Lung (tissue), 11 donors: ENCODE measurements at regions not wholly inside any gene's neighbourhood (a gene's known extent, or its start where the extent isn't known, plus 50 kb on each side); places are given as distances from the start of the nearest gene placed in this dataset.

ENCODE experiments used
- ATAC-seq: fragments of 200-7000 bp; cut with Tn5 transposase; one replicate; pipeline ENCODE4 v1.9.1; 2020; ENCODE audit warnings: moderate number of reproducible peaks; ENCODE audit not compliant: insufficient read depth, low FRiP score
- DNase-seq, 3 donors: peaks; one replicate each; pipeline ENCODE4 v3.0.0-alpha.2; 2013 to 2017
- H3K27ac ChIP-seq, 2 donors: one replicate each; pipeline ENCODE4 v1.5.1; 2013; ENCODE audit warnings: mild to moderate bottlenecking in 2 of 2, moderate library complexity in 2 of 2, control low read depth in 1 of 2, inconsistent platforms in 1 of 2, low read depth in 1 of 2, low read length in 1 of 2
- H3K27me3 ChIP-seq, 3 donors: one replicate each; pipeline ENCODE4 v1.5.1; 2013; ENCODE audit warnings: low read length in 2 of 3; ENCODE audit not compliant: control insufficient read depth in 3 of 3, insufficient read depth in 3 of 3
- H3K36me3 ChIP-seq, 4 donors: one replicate each; pipeline ENCODE4 v1.5.1; 2013; ENCODE audit warnings: low read length in 4 of 4, mild to moderate bottlenecking in 1 of 4, moderate library complexity in 1 of 4; ENCODE audit not compliant: control insufficient read depth in 4 of 4, insufficient read depth in 4 of 4
- H3K4me1 ChIP-seq, 5 donors: one replicate each; pipeline ENCODE4 v1.5.1; 2013; ENCODE audit warnings: low read length in 5 of 5, mild to moderate bottlenecking in 2 of 5, moderate library complexity in 1 of 5; ENCODE audit not compliant: control insufficient read depth in 5 of 5, insufficient read depth in 5 of 5
- H3K4me3 ChIP-seq: one replicate; pipeline ENCODE4 v1.5.1; 2013; ENCODE audit warnings: mild to moderate bottlenecking, control low read depth, moderate library complexity
- H3K9ac ChIP-seq, 2 donors: one replicate each; pipeline ENCODE4 v1.5.1; 2013; ENCODE audit warnings: low read length in 2 of 2, control low read depth in 1 of 2; ENCODE audit not compliant: insufficient read depth in 1 of 2
- H3K9me3 ChIP-seq, 4 donors: one replicate each; pipeline ENCODE4 v1.5.1; 2013; ENCODE audit warnings: low read length in 3 of 4, mild to moderate bottlenecking in 1 of 4, moderate library complexity in 1 of 4; ENCODE audit not compliant: control insufficient read depth in 4 of 4, insufficient read depth in 3 of 4
- CTCF ChIP-seq: IDR thresholded peaks from 2 replicates; pipeline ENCODE4 v1.5.1; 2012; ENCODE audit warnings: mild to moderate bottlenecking; ENCODE audit errors: control extremely low read depth, extremely low read depth
- WGBS, 2 donors: extraction: QIAGEN DNeasy Blood & Tissue Kit; methylation state at CpG; one replicate each; pipeline ENCODE4 v1.1.7; 2013; 5-methylcytosine and 5-hydroxymethylcytosine counted together
- donor health status: control.
- donor health status: control.
- donor health status: Bipolar disorder and iron deficiency.
- donor health status: healthy.
- donor health status: DM: yes; HTN: yes; CAD: no.

GRCh38 chr1:168842306-168842705 is 113.3 kb upstream of the DPT start:
- no peaks in the 10 kb centered on the region for H3K36me3 ChIP-seq
- H3K27ac ChIP-seq = no peak overlapping the region
- DNase-seq (no peak), ATAC-seq (no peak)
- H3K4me1 ChIP-seq = peaks cover 0 to 17% (median 0%) of the 10 kb centered on the region in 5 donors
- H3K9me3 ChIP-seq = no peaks in the 10 kb centered on the region
- no peak overlapping the region for H3K4me3 ChIP-seq
- WGBS, 2 donors = 83 to 88% methylated on average over 1 of the region's 1 CpG
- no peak overlapping the region for H3K9ac ChIP-seq
- H3K27me3 ChIP-seq = no peaks in the 10 kb centered on the region
- TF ChIP-seq CTCF = no peak

GRCh38 chr1:168842916-168843315 is 113.9 kb upstream of the DPT start:
- H3K36me3 ChIP-seq = no peaks in the 10 kb centered on the region
- no peaks in the 10 kb centered on the region for H3K27me3 ChIP-seq
- H3K4me3 ChIP-seq = no peak overlapping the region
- H3K9me3 ChIP-seq = no peaks in the 10 kb centered on the region
- ATAC-seq = peak; percentile 65
- peaks cover 0 to 17% (median 0%) of the 10 kb centered on the region in 5 donors for H3K4me1 ChIP-seq
- TF ChIP-seq CTCF = no peak
- no peak overlapping the region for H3K9ac ChIP-seq
- no peak for DNase-seq
- H3K27ac ChIP-seq = no peak overlapping the region
- WGBS, 2 donors = 47 to 73% methylated on average over 2 of the region's 2 CpGs

GRCh38 chr1:168843401-168843800 is 114.4 kb upstream of the DPT start:
- 82 to 89% methylated on average over 4 of the region's 4 CpGs for WGBS, 2 donors
- peaks cover 0 to 21% (median under 1%) of the 10 kb centered on the region in 5 donors for H3K4me1 ChIP-seq
- H3K9me3 ChIP-seq = no peaks in the 10 kb centered on the region
- no peak overlapping the region for H3K9ac ChIP-seq
- DNase-seq = no peak
- H3K27ac ChIP-seq = no peak overlapping the region
- ATAC-seq = no peak
- no peak overlapping the region for H3K4me3 ChIP-seq
- TF ChIP-seq CTCF = no peak
- H3K27me3 ChIP-seq = no peaks in the 10 kb centered on the region
- H3K36me3 ChIP-seq = no peaks in the 10 kb centered on the region

GRCh38 chr1:168843950-168844349 is 114.9 kb upstream of the DPT start:
- H3K4me3 ChIP-seq = no peak overlapping the region
- ATAC-seq = no peak
- peaks cover 0 to 27% (median 5%) of the 10 kb centered on the region in 5 donors for H3K4me1 ChIP-seq
- H3K9me3 ChIP-seq = no peaks in the 10 kb centered on the region
- H3K27me3 ChIP-seq = no peaks in the 10 kb centered on the region
- TF ChIP-seq CTCF = no peak
- no peak overlapping the region for H3K27ac ChIP-seq
- 96 to 98% methylated on average over 2 of the region's 2 CpGs for WGBS, 2 donors
- no peak for DNase-seq
- H3K36me3 ChIP-seq = no peaks in the 10 kb centered on the region
- no peak overlapping the region for H3K9ac ChIP-seq
